Stimulated activated CD4-positive, alpha-beta T cell treated with anti-CD3 and anti-CD28 coated beads, Interleukin-12 subunit alpha, Interleukin-12 subunit beta, amount 100 ng/mL, for 48 hours (primary cell): ENCODE measurements at regions not wholly inside any gene's neighbourhood (a gene's known extent, or its start where the extent isn't known, plus 50 kb on each side); places are given as distances from the start of the nearest gene placed in this dataset.
"Not testable (repeated sequence)": the region's sequence is repeated elsewhere in the genome, so short reads cannot be mapped to it uniquely, and the experiment has no call there.

Experiments
- DNase-seq, 3 donors: peaks; one replicate each; pipeline ENCODE4 v3.0.0-alpha.2; 2020; ENCODE audit warnings: low read depth in 2 of 3, low spot score in 1 of 3

GRCh38 chr2:51829477-51829876 is 797.5 kb upstream of the NRXN1 start:
- no peak for DNase-seq

GRCh38 chr2:51825823-51826222 is 793.9 kb upstream of the NRXN1 start:
- DNase-seq, result no peak

GRCh38 chr2:51813247-51813646 is 781.3 kb upstream of the NRXN1 start:
- DNase-seq, result no peak

GRCh38 chr2:51812138-51812866 is 780.4 kb upstream of the NRXN1 start:
- DNase-seq, result no peak

- DNase-seq, result no peak
Observed at GRCh38 chr2:51810197-51810596, 778.3 kb upstream of the NRXN1 start.

GRCh38 chr2:51807229-51807628 is 775.3 kb upstream of the NRXN1 start:
- no peak for DNase-seq

- DNase-seq, result no peak
Observed at GRCh38 chr2:51795248-51795888, 763.4 kb upstream of the NRXN1 start.

GRCh38 chr2:51791496-51791895 is 759.6 kb upstream of the NRXN1 start:
- DNase-seq, result no peak

GRCh38 chr2:51790854-51791253 is 758.9 kb upstream of the NRXN1 start:
- DNase-seq, result no peak

- no peak for DNase-seq
Observed at GRCh38 chr2:51789918-51790317, 758.0 kb upstream of the NRXN1 start.

- no peak for DNase-seq
Observed at GRCh38 chr2:51782921-51783765, 751.2 kb upstream of the NRXN1 start.

GRCh38 chr2:51781691-51782090 is 749.8 kb upstream of the NRXN1 start:
- no peak for DNase-seq

GRCh38 chr2:51780353-51780752 is 748.4 kb upstream of the NRXN1 start:
- no peak for DNase-seq

- not testable (repeated sequence) for DNase-seq
Observed at GRCh38 chr2:51779723-51780122, 747.8 kb upstream of the NRXN1 start.

GRCh38 chr2:51778806-51779205 is 746.9 kb upstream of the NRXN1 start:
- no peak for DNase-seq

GRCh38 chr2:51774606-51775005 is 742.7 kb upstream of the NRXN1 start:
- DNase-seq, result not testable (repeated sequence)

GRCh38 chr2:51760441-51760840 is 728.5 kb upstream of the NRXN1 start:
- DNase-seq, result no peak

- no peak for DNase-seq
Observed at GRCh38 chr2:51758081-51758480, 726.1 kb upstream of the NRXN1 start.

GRCh38 chr2:51734115-51734514 is 702.2 kb upstream of the NRXN1 start:
- DNase-seq, result no peak

GRCh38 chr2:51723691-51724090 is 691.8 kb upstream of the NRXN1 start:
- no peak for DNase-seq

- DNase-seq, result no peak
Observed at GRCh38 chr2:51722311-51722710, 690.4 kb upstream of the NRXN1 start.

- DNase-seq, result no peak
Observed at GRCh38 chr2:51720826-51721225, 688.9 kb upstream of the NRXN1 start.
